Neural cell (in vitro differentiated cells): ENCODE measurements at regions not wholly inside any gene's neighbourhood (a gene's known extent, or its start where the extent isn't known, plus 50 kb on each side); places are given as distances from the start of the nearest gene placed in this dataset.

Experiments
- H2AFZ ChIP-seq: fragments of 200-600, 300-800 bp; sonication (generic), shearing (Covaris generic); 2 replicates; pipeline ENCODE4 v1.6.0; 2014; ENCODE audit warnings: low read depth, mild to moderate bottlenecking, antibody characterized with exemption, low read length, moderate library complexity
- H3F3A ChIP-seq: fragments of 200-600 bp; shearing (Covaris generic); 2 replicates; pipeline ENCODE4 v1.6.1; 2016; ENCODE audit warnings: mild to moderate bottlenecking, moderate library complexity, mixed read lengths, antibody characterized with exemption, low read length; ENCODE audit not compliant: insufficient read depth, poor library complexity, severe bottlenecking
- H3K27ac ChIP-seq: fragments of 200-600, 300-800 bp; sonication (generic), shearing (Covaris generic); 2 replicates; pipeline ENCODE4 v1.5.1; 2014; ENCODE audit warnings: mild to moderate bottlenecking, low read length, moderate library complexity
- H3K27me3 ChIP-seq: fragments of 300-800, 200-600 bp; sonication (generic), shearing (Covaris generic); 2 replicates; pipeline ENCODE4 v1.6.0; 2014; ENCODE audit warnings: mild to moderate bottlenecking, low read depth, low read length, moderate library complexity; ENCODE audit not compliant: insufficient read depth
- H3K36me3 ChIP-seq: fragments of 300-800, 200-600 bp; sonication (generic), shearing (Covaris generic); 2 replicates; pipeline ENCODE4 v1.5.1; 2014; ENCODE audit warnings: mild to moderate bottlenecking, antibody characterized with exemption, low read length, moderate library complexity; ENCODE audit not compliant: insufficient read depth
- H3K4me2 ChIP-seq: fragments of 300-800, 200-600 bp; sonication (generic), shearing (Covaris generic); 2 replicates; pipeline ENCODE4 v1.6.0; 2014; ENCODE audit warnings: mild to moderate bottlenecking, low read length
- H3K4me3 ChIP-seq: fragments of 300-800, 200-600 bp; sonication (generic), shearing (Covaris generic); 2 replicates; pipeline ENCODE4 v1.5.1; 2014; ENCODE audit warnings: mild to moderate bottlenecking, low read length, moderate library complexity
- H3K79me2 ChIP-seq: fragments of 200-600 bp; shearing (Covaris generic); replicated peaks from 2 replicates; pipeline ENCODE4 v1.6.0; 2014; ENCODE audit warnings: mild to moderate bottlenecking, low read length, moderate library complexity; ENCODE audit not compliant: insufficient read depth
- H3K9ac ChIP-seq: fragments of 300-800, 200-600 bp; sonication (generic), shearing (Covaris generic); 2 replicates; pipeline ENCODE4 v1.6.1; 2016; ENCODE audit warnings: mild to moderate bottlenecking, low read length, mixed read lengths
- H3K9me2 ChIP-seq: fragments of 200-600 bp; shearing (Covaris generic); 2 replicates; pipeline ENCODE4 v1.6.1; 2016; ENCODE audit warnings: mild to moderate bottlenecking, low read length, mixed read lengths; ENCODE audit not compliant: insufficient read depth
- H3K9me3 ChIP-seq: fragments of 200-600, 300-800 bp; sonication (generic), shearing (Covaris generic); 2 replicates; pipeline ENCODE4 v1.6.1; 2016; ENCODE audit warnings: mild to moderate bottlenecking, mixed run types, low read length, moderate library complexity, mixed read lengths
- H4K20me1 ChIP-seq: fragments of 200-600 bp; shearing (Covaris generic); 2 replicates; pipeline ENCODE4 v1.6.1; 2016; ENCODE audit warnings: mild to moderate bottlenecking, mixed run types; ENCODE audit not compliant: insufficient read depth
- EP300 ChIP-seq: fragments of 450-650 bp; conservative IDR thresholded peaks from 2 replicates; pipeline ENCODE4 v1.6.1; 2014; ENCODE audit warnings: antibody characterized with exemption, mild to moderate bottlenecking, moderate library complexity; ENCODE audit not compliant: poor library complexity, severe bottlenecking
- EZH2 ChIP-seq: fragments of 200-600, 300-800 bp; shearing (Covaris generic), sonication (generic); IDR thresholded peaks from 2 replicates; pipeline ENCODE4 v1.6.1; 2014; ENCODE audit warnings: antibody characterized with exemption, low read length, borderline replicate concordance, mild to moderate bottlenecking; ENCODE audit not compliant: insufficient read depth, poor library complexity, severe bottlenecking
- MXI1 ChIP-seq: fragments of 450-650 bp; conservative IDR thresholded peaks from 2 replicates; pipeline ENCODE4 v1.6.1; 2014; ENCODE audit warnings: antibody characterized with exemption, mild to moderate bottlenecking; ENCODE audit not compliant: poor library complexity, severe bottlenecking
- POLR2AphosphoS5 ChIP-seq: IDR thresholded peaks from 2 replicates; pipeline ENCODE4 v1.6.1; 2012
- RAD21 ChIP-seq: fragments of 450-650 bp; conservative IDR thresholded peaks from 2 replicates; pipeline ENCODE4 v1.6.1; 2014; ENCODE audit warnings: antibody characterized with exemption, mild to moderate bottlenecking, moderate library complexity
- SMC3 ChIP-seq: fragments of 450-650 bp; conservative IDR thresholded peaks from 2 replicates; pipeline ENCODE4 v1.6.1; 2014; ENCODE audit warnings: antibody characterized with exemption, mild to moderate bottlenecking, moderate library complexity; ENCODE audit not compliant: poor library complexity
- TAF1 ChIP-seq: IDR thresholded peaks from 2 replicates; pipeline ENCODE4 v1.6.1; 2012; ENCODE audit warnings: low read depth
- TF ChIP-seq, protein P1 (sequence below): fragments of 450-650 bp; IDR thresholded peaks from 2 replicates; pipeline ENCODE4 v1.5.1; 2014; ENCODE audit warnings: antibody characterized with exemption, mild to moderate bottlenecking, moderate library complexity; ENCODE audit not compliant: poor library complexity, severe bottlenecking
- TF ChIP-seq, protein P2 (sequence below): IDR thresholded peaks from 2 replicates; pipeline ENCODE4 v1.6.1; 2012; ENCODE audit warnings: borderline replicate concordance

DNA sequence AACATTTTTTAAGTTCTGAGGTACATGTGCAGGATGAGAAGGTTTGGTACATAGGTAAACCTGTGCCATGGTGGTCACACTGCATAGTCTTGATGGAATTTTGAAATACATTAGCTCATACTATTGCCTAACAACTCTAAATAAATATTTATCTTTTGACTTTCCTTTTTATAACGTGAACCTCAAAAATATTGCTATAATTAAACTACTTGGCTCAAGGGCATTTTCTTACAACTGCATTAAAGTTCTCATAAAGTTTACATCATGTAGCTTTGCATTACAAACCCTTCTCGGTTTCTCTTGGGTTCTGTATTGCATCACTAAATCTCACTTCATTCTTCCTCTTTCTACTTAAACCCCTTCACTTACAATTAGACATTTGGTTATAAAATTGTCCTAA, 636.0 kb upstream of the PTCHD4 start:
- Histone ChIP-seq H3K9me2 (no peaks in the 10 kb centered on the region), H3K4me3 (no peak overlapping the region), H3K9me3 (no peaks in the 10 kb centered on the region), H3F3A (peaks cover 3% of the 10 kb centered on the region), H3K9ac (no peak overlapping the region), H3K79me2 (no peaks in the 10 kb centered on the region), H3K27me3 (no peaks in the 10 kb centered on the region), H2AFZ (no peak overlapping the region), H4K20me1 (no peaks in the 10 kb centered on the region), H3K27ac (no peak overlapping the region), H3K4me2 (no peak overlapping the region), H3K36me3 (no peaks in the 10 kb centered on the region)
- TF ChIP-seq POLR2AphosphoS5 = no peak
- no peak for TF ChIP-seq MXI1
- no peak for TF ChIP-seq EP300
- no peak for TF ChIP-seq SMC3
- no peak for TF ChIP-seq EZH2
- TF ChIP-seq, protein P1, sequence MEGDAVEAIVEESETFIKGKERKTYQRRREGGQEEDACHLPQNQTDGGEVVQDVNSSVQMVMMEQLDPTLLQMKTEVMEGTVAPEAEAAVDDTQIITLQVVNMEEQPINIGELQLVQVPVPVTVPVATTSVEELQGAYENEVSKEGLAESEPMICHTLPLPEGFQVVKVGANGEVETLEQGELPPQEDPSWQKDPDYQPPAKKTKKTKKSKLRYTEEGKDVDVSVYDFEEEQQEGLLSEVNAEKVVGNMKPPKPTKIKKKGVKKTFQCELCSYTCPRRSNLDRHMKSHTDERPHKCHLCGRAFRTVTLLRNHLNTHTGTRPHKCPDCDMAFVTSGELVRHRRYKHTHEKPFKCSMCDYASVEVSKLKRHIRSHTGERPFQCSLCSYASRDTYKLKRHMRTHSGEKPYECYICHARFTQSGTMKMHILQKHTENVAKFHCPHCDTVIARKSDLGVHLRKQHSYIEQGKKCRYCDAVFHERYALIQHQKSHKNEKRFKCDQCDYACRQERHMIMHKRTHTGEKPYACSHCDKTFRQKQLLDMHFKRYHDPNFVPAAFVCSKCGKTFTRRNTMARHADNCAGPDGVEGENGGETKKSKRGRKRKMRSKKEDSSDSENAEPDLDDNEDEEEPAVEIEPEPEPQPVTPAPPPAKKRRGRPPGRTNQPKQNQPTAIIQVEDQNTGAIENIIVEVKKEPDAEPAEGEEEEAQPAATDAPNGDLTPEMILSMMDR = no peak
- TF ChIP-seq, protein P2, sequence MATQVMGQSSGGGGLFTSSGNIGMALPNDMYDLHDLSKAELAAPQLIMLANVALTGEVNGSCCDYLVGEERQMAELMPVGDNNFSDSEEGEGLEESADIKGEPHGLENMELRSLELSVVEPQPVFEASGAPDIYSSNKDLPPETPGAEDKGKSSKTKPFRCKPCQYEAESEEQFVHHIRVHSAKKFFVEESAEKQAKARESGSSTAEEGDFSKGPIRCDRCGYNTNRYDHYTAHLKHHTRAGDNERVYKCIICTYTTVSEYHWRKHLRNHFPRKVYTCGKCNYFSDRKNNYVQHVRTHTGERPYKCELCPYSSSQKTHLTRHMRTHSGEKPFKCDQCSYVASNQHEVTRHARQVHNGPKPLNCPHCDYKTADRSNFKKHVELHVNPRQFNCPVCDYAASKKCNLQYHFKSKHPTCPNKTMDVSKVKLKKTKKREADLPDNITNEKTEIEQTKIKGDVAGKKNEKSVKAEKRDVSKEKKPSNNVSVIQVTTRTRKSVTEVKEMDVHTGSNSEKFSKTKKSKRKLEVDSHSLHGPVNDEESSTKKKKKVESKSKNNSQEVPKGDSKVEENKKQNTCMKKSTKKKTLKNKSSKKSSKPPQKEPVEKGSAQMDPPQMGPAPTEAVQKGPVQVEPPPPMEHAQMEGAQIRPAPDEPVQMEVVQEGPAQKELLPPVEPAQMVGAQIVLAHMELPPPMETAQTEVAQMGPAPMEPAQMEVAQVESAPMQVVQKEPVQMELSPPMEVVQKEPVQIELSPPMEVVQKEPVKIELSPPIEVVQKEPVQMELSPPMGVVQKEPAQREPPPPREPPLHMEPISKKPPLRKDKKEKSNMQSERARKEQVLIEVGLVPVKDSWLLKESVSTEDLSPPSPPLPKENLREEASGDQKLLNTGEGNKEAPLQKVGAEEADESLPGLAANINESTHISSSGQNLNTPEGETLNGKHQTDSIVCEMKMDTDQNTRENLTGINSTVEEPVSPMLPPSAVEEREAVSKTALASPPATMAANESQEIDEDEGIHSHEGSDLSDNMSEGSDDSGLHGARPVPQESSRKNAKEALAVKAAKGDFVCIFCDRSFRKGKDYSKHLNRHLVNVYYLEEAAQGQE = no peak
- TF ChIP-seq TAF1 = no peak
- no peak for TF ChIP-seq RAD21

DNA sequence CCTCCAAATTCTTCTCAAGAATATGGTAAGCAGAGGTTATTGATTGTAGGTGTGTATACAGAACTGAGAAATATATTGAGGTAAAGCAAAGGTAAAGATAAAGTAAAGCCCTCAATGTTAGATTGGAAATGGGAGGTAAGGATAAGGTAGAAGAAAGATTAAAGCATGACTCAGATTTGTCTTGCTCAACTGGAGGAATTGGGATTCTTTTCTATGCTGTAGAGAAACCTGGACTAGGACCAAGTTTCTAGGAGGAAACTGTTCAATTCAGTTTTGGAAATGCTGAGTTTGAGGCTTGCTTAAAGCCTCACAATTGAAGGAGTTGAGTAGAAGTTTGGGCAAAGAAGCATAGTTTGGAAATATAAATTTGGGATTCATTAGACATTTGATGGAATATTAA, 634.0 kb upstream of the PTCHD4 start:
- H3K9ac ChIP-seq = no peak overlapping the region
- no peak overlapping the region for H3K4me3 ChIP-seq
- no peak overlapping the region for H3K27ac ChIP-seq
- no peaks in the 10 kb centered on the region for H3F3A ChIP-seq
- H2AFZ ChIP-seq = no peak overlapping the region
- no peaks in the 10 kb centered on the region for H3K79me2 ChIP-seq
- H3K4me2 ChIP-seq = no peak overlapping the region
- H3K27me3 ChIP-seq = no peaks in the 10 kb centered on the region
- H3K36me3 ChIP-seq = no peaks in the 10 kb centered on the region
- no peaks in the 10 kb centered on the region for H3K9me3 ChIP-seq
- H4K20me1 ChIP-seq = no peaks in the 10 kb centered on the region
- no peak for TF ChIP-seq RAD21
- TF ChIP-seq POLR2AphosphoS5 = no peak
- TF ChIP-seq, protein P2 = no peak
- no peak for TF ChIP-seq MXI1
- no peak for TF ChIP-seq EP300
- TF ChIP-seq TAF1 = no peak
- no peaks in the 10 kb centered on the region for H3K9me2 ChIP-seq
